NB4 (cell line): ENCODE measurements at regions not wholly inside any gene's neighbourhood (a gene's known extent, or its start where the extent isn't known, plus 50 kb on each side); places are given as distances from the start of the nearest gene placed in this dataset.

ENCODE experiments used
- MYC ChIP-seq: IDR thresholded peaks from 2 replicates; pipeline ENCODE4 v1.6.1; 2011; ENCODE audit warnings: low read depth, low read length
- POLR2A ChIP-seq: IDR thresholded peaks from 2 replicates; pipeline ENCODE4 v1.6.1; 2011; ENCODE audit warnings: mild to moderate bottlenecking; ENCODE audit not compliant: insufficient read length; ENCODE audit errors: extremely low read depth
- TF ChIP-seq, protein P1 (sequence below): IDR thresholded peaks from one replicate; pipeline ENCODE4 v1.5.1; 2012; ENCODE audit warnings: low read depth, low read length
- TF ChIP-seq, protein P2 (sequence below): IDR thresholded peaks from 2 replicates; pipeline ENCODE4 v1.6.1; 2011; ENCODE audit warnings: low read depth, low read length

DNA sequence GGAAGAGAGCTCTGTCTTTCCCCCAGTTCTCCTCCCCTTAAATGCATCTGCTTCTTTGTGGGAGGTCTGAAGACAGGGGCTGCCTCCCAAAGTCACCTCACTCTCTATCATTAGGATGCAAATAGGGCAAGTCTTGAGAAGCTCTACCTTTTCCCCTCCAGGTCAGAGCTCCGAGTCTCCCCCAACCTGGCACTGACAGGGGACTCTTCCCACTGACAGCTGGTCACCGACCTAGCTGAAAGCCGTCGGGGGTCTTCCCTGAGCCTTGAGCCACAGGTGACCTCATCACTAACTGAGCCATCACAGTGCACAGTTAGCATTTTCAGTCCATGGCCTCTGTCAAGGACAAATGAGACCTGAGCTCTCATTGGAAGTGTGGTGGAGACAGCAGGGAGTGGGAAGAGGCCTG, 386.7 kb downstream of the HACE1 start:
- TF ChIP-seq, protein P1, sequence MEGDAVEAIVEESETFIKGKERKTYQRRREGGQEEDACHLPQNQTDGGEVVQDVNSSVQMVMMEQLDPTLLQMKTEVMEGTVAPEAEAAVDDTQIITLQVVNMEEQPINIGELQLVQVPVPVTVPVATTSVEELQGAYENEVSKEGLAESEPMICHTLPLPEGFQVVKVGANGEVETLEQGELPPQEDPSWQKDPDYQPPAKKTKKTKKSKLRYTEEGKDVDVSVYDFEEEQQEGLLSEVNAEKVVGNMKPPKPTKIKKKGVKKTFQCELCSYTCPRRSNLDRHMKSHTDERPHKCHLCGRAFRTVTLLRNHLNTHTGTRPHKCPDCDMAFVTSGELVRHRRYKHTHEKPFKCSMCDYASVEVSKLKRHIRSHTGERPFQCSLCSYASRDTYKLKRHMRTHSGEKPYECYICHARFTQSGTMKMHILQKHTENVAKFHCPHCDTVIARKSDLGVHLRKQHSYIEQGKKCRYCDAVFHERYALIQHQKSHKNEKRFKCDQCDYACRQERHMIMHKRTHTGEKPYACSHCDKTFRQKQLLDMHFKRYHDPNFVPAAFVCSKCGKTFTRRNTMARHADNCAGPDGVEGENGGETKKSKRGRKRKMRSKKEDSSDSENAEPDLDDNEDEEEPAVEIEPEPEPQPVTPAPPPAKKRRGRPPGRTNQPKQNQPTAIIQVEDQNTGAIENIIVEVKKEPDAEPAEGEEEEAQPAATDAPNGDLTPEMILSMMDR = no peak
- TF ChIP-seq POLR2A (no peak), MYC (no peak)
- TF ChIP-seq, protein P2, sequence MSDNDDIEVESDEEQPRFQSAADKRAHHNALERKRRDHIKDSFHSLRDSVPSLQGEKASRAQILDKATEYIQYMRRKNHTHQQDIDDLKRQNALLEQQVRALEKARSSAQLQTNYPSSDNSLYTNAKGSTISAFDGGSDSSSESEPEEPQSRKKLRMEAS = no peak
